ENCODE measurements at regions not wholly inside any gene's neighbourhood (a gene's known extent, or its start where the extent isn't known, plus 50 kb on each side); places are given as distances from the start of the nearest gene placed in this dataset.

- H3K27ac ChIP-seq, result no peak overlapping the region
- intact Hi-C loops (cut with DNase I; ENCODE audit: low total_unique reads), result no loop called here
- H3K9me3 ChIP-seq, result no peaks in the 10 kb centered on the region
- no peak for TF ChIP-seq CTCF (IDR thresholded peaks at IDR 0.05)
- H3K36me3 ChIP-seq, result no peaks in the 10 kb centered on the region
- no peak overlapping the region for H3K4me3 ChIP-seq
- DNase-seq, result no peak
- no peaks in the 10 kb centered on the region for H3K4me1 ChIP-seq
- no peaks in the 10 kb centered on the region for H3K27me3 ChIP-seq
Observed at GRCh38 chr14:88951370-88951769, 126.9 kb downstream of the TTC8 start.

- DNase-seq, result no peak
Observed at GRCh38 chr14:88952901-88953300, 128.4 kb downstream of the TTC8 start.

GRCh38 chr14:88955455-88955854 lies 131.0 kb downstream of the TTC8 start:
- Histone ChIP-seq H3K9me3 (no peaks in the 10 kb centered on the region), H3K4me3 (no peak overlapping the region), H3K4me1 (no peaks in the 10 kb centered on the region), H3K27me3 (no peaks in the 10 kb centered on the region), H3K36me3 (no peaks in the 10 kb centered on the region), H3K27ac (no peak overlapping the region)
- DNase-seq, result no peak
- TF ChIP-seq CTCF (IDR thresholded peaks at IDR 0.05), result no peak
- intact Hi-C loops (cut with DNase I; ENCODE audit: low total_unique reads), result no loop called here

More at GRCh38 chr14:88952901-88953300, 128.4 kb downstream of the TTC8 start:
- Histone ChIP-seq H3K4me1 (no peaks in the 10 kb centered on the region), H3K4me3 (no peak overlapping the region), H3K36me3 (no peaks in the 10 kb centered on the region), H3K27ac (no peak overlapping the region), H3K9me3 (no peaks in the 10 kb centered on the region), H3K27me3 (no peaks in the 10 kb centered on the region)
- TF ChIP-seq CTCF (IDR thresholded peaks at IDR 0.05), result no peak
- intact Hi-C loops (cut with DNase I; ENCODE audit: low total_unique reads), result no loop called here

GRCh38 chr14:88960496-88960895 lies 136.0 kb downstream of the TTC8 start:
- no peak for TF ChIP-seq CTCF (IDR thresholded peaks at IDR 0.05)
- Histone ChIP-seq H3K27ac (no peak overlapping the region), H3K27me3 (peaks cover 0 to 3% of the 10 kb centered on the region in 2 donors), H3K9me3 (no peaks in the 10 kb centered on the region), H3K4me3 (no peak overlapping the region), H3K36me3 (no peaks in the 10 kb centered on the region), H3K4me1 (no peaks in the 10 kb centered on the region)
- intact Hi-C loops (cut with DNase I; ENCODE audit: low total_unique reads), result no loop called here
- no peak for DNase-seq

- DNase-seq, result no peak
- intact Hi-C loops (cut with DNase I; ENCODE audit: low total_unique reads), result no loop called here
- Histone ChIP-seq H3K27me3 (peaks cover 0 to 3% of the 10 kb centered on the region in 2 donors), H3K27ac (no peak overlapping the region), H3K4me3 (no peak overlapping the region), H3K9me3 (no peaks in the 10 kb centered on the region), H3K4me1 (no peaks in the 10 kb centered on the region), H3K36me3 (no peaks in the 10 kb centered on the region)
- TF ChIP-seq CTCF (IDR thresholded peaks at IDR 0.05), result no peak
Observed at GRCh38 chr14:88961214-88961613, 136.8 kb downstream of the TTC8 start.

- intact Hi-C loops (cut with DNase I; ENCODE audit: low total_unique reads), result no loop called here
- peaks cover 0 to 3% of the 10 kb centered on the region in 2 donors for H3K27me3 ChIP-seq
- H3K27ac ChIP-seq, result no peak overlapping the region
- TF ChIP-seq CTCF (IDR thresholded peaks at IDR 0.05), result no peak
- no peaks in the 10 kb centered on the region for H3K36me3 ChIP-seq
- H3K9me3 ChIP-seq, result no peaks in the 10 kb centered on the region
- H3K4me3 ChIP-seq, result no peak overlapping the region
- no peak for DNase-seq
- H3K4me1 ChIP-seq, result no peaks in the 10 kb centered on the region
Observed at GRCh38 chr14:88962356-88962755, 137.9 kb downstream of the TTC8 start.
